HepG2 (cell line): ENCODE measurements at regions not wholly inside any gene's neighbourhood (a gene's known extent, or its start where the extent isn't known, plus 50 kb on each side); places are given as distances from the start of the nearest gene placed in this dataset.

Experiments
- ATAC-seq: fragments of 200-7000 bp; cut with Tn5 transposase; 3 replicates; pipeline ENCODE4 v1.9.1; 2020; ENCODE audit warnings: mild to moderate bottlenecking, moderate library complexity
- BruUV-seq: library from RNA; stranded (reverse); fragments of 400-500 nt; replicated peaks from 2 replicates; lab custom pipeline; 2021; lab: Mats Ljungman, UMichigan
- CTCF ChIA-PET: fragments of 300-600 bp; formaldehyde crosslinking; extraction: SDS; loops from one replicate; lab custom pipeline; 2021; ENCODE audit warnings: low total read pairs, inconsistent platforms, low intra/inter-chr PET ratio; lab: Yijun Ruan, JAX
- POLR2A ChIA-PET: fragments of 350-600 bp; sonication (Branson Sonifier 250); formaldehyde crosslinking; loops from one replicate; lab custom pipeline; 2020; ENCODE audit warnings: antibody characterized with exemption, inconsistent platforms; lab: Yijun Ruan, JAX
- DNase-seq: peaks from one replicate; pipeline ENCODE4 v3.0.0-alpha.2; 2015; ENCODE audit warnings: low spot score
- FAIRE-seq: peaks from 3 replicates; lab custom pipeline; 2011; peaks lifted over from hg19 to GRCh38; lab: Jason Lieb, UNC
- H2AFZ ChIP-seq: one replicate; pipeline ENCODE4 v1.6.1; 2011; ENCODE audit warnings: low read length, inconsistent platforms
- H3K27ac ChIP-seq: fragments of 300-600 bp; 3 replicates; pipeline ENCODE4 v1.8.0; 2011; ENCODE audit warnings: mixed run types, mild to moderate bottlenecking, mixed read lengths, low read length, inconsistent platforms; ENCODE audit not compliant: insufficient read depth; ENCODE audit errors: extremely low read length
- H3K27me3 ChIP-seq, 2 experiments: fragments of 200-600 bp in 1 of 2; 2 replicates in 1 of 2; 3 replicates in 1 of 2; pipeline versions ENCODE4 v1.6.0 to v1.8.0; 2011; ENCODE audit warnings: low read length in 2 of 2, mild to moderate bottlenecking in 2 of 2, moderate library complexity in 2 of 2, inconsistent platforms in 1 of 2; ENCODE audit not compliant: insufficient read depth in 2 of 2, control insufficient read depth in 1 of 2
- H3K36me3 ChIP-seq, 2 experiments: fragments of 200-600 bp in 1 of 2; replicated peaks in 1 of 2; 2 replicates in 1 of 2; 3 replicates in 1 of 2; pipeline versions ENCODE4 v1.5.1 to v1.8.0; 2011; ENCODE audit warnings: low read length in 2 of 2, inconsistent platforms in 1 of 2; ENCODE audit not compliant: insufficient read depth in 2 of 2, control insufficient read depth in 1 of 2
- H3K4me1 ChIP-seq: 2 replicates; pipeline ENCODE4 v1.5.1; 2012; ENCODE audit warnings: low read length, inconsistent platforms; ENCODE audit not compliant: insufficient read depth
- H3K4me2 ChIP-seq: 2 replicates; pipeline ENCODE4 v1.6.0; 2011; ENCODE audit warnings: low read depth, low read length, inconsistent platforms
- H3K4me3 ChIP-seq, 3 experiments: fragments of 200-600 bp in 1 of 3; sonication (generic), shearing (Covaris generic) in 1 of 3; replicated peaks in 1 of 3; 2 replicates each; pipeline ENCODE4 v1.5.1; 2011 to 2016; ENCODE audit warnings: low read length in 3 of 3, inconsistent platforms in 2 of 3, low read depth in 2 of 3, mild to moderate bottlenecking in 2 of 3, control low read depth in 1 of 3, mixed read lengths in 1 of 3; ENCODE audit not compliant: insufficient read depth in 1 of 3
- H3K79me2 ChIP-seq: one replicate; pipeline ENCODE4 v1.6.1; 2011; ENCODE audit warnings: low read length, inconsistent platforms; ENCODE audit not compliant: insufficient read depth
- H3K9ac ChIP-seq: 2 replicates; pipeline ENCODE4 v1.6.0; 2011; ENCODE audit warnings: mild to moderate bottlenecking, low read depth, low read length, inconsistent platforms; ENCODE audit not compliant: insufficient read depth
- H3K9me3 ChIP-seq: 2 replicates; pipeline ENCODE4 v1.5.1; 2012; ENCODE audit warnings: mild to moderate bottlenecking, low read length
- H4K20me1 ChIP-seq: 2 replicates; pipeline ENCODE4 v1.6.0; 2011; ENCODE audit warnings: inconsistent platforms, mild to moderate bottlenecking, low read length, moderate library complexity; ENCODE audit not compliant: insufficient read depth
- AKAP8 ChIP-seq: sonication (generic); formaldehyde crosslinking; IDR thresholded peaks from 2 replicates; pipeline ENCODE4 v1.5.1; 2020; ENCODE audit warnings: mild to moderate bottlenecking, missing genetic modification reagents
- DBP ChIP-seq: sonication (generic); formaldehyde crosslinking; IDR thresholded peaks from 2 replicates; pipeline ENCODE4 v1.4.0; 2020; ENCODE audit warnings: missing genetic modification reagents; ENCODE audit errors: not compliant biosample characterization
- FOXO4 ChIP-seq: sonication (generic); formaldehyde crosslinking; conservative IDR thresholded peaks from 2 replicates; pipeline ENCODE4 v1.8.1; 2023; ENCODE audit warnings: missing genetic modification reagents
- GLMP ChIP-seq: sonication (generic); formaldehyde crosslinking; IDR thresholded peaks from 2 replicates; pipeline ENCODE4 v1.9.0; 2021; ENCODE audit warnings: missing genetic modification reagents, mild to moderate bottlenecking, borderline replicate concordance
- HOXA3 ChIP-seq: sonication (generic); formaldehyde crosslinking; IDR thresholded peaks from 2 replicates; pipeline ENCODE4 v1.5.0; 2020; ENCODE audit warnings: missing genetic modification reagents
- JDP2 ChIP-seq: sonication (generic); formaldehyde crosslinking; IDR thresholded peaks from 2 replicates; pipeline ENCODE4 v1.8.1; 2022; ENCODE audit warnings: missing genetic modification reagents, borderline replicate concordance
- KAT8 ChIP-seq: IDR thresholded peaks from 2 replicates; pipeline ENCODE4 v1.6.1; 2016; ENCODE audit warnings: missing genetic modification reagents, missing compliant biosample characterization
- KLF16 ChIP-seq, 2 experiments: sonication (generic) in 1 of 2; formaldehyde crosslinking in 1 of 2; IDR thresholded peaks; 2 replicates each; pipeline versions ENCODE4 v1.6.1 to v1.8.0; 2016 to 2023; ENCODE audit warnings: missing genetic modification reagents in 2 of 2, missing compliant biosample characterization in 1 of 2
- MAFG ChIP-seq: sonication (generic); formaldehyde crosslinking; IDR thresholded peaks from 2 replicates; pipeline ENCODE4 v1.5.1; 2020; ENCODE audit warnings: mild to moderate bottlenecking, missing genetic modification reagents
- MEIS2 ChIP-seq: sonication (generic); formaldehyde crosslinking; IDR thresholded peaks from 2 replicates; pipeline ENCODE4 v1.9.0; 2021; ENCODE audit warnings: mild to moderate bottlenecking, missing genetic modification reagents
- PLRG1 ChIP-seq: fragments of 450-650 bp; conservative IDR thresholded peaks from 2 replicates; pipeline ENCODE4 v1.6.1; 2016
- PRDM10 ChIP-seq: sonication (generic); formaldehyde crosslinking; IDR thresholded peaks from 2 replicates; pipeline ENCODE4 v1.4.0; 2020; ENCODE audit warnings: low read depth, missing genetic modification reagents
- SIN3A ChIP-seq: IDR thresholded peaks from 2 replicates; pipeline ENCODE4 v1.6.1; 2011; ENCODE audit warnings: low read depth, mild to moderate bottlenecking, control low read depth, low read length, borderline replicate concordance
- SMAD3 ChIP-seq: sonication (generic); formaldehyde crosslinking; IDR thresholded peaks from 2 replicates; pipeline ENCODE4 v1.4.0; 2020; ENCODE audit warnings: missing genetic modification reagents
- ZBTB44 ChIP-seq: sonication (generic); formaldehyde crosslinking; IDR thresholded peaks from 2 replicates; pipeline ENCODE4 v1.4.0; 2020; ENCODE audit warnings: missing genetic modification reagents
- ZMYM3 ChIP-seq: sonication (generic); formaldehyde crosslinking; IDR thresholded peaks from 2 replicates; pipeline ENCODE4 v1.5.1; 2020; ENCODE audit warnings: mild to moderate bottlenecking, missing genetic modification reagents
- ZNF543 ChIP-seq: sonication (generic); formaldehyde crosslinking; IDR thresholded peaks from 2 replicates; pipeline ENCODE4 v1.4.0; 2020; ENCODE audit warnings: mild to moderate bottlenecking, missing genetic modification reagents
- ZNF772 ChIP-seq: sonication (generic); formaldehyde crosslinking; IDR thresholded peaks from 2 replicates; pipeline ENCODE4 v1.5.0; 2020; ENCODE audit warnings: mild to moderate bottlenecking, missing genetic modification reagents
- in situ Hi-C: cut with HindIII; loops from 2 replicates; pipeline ENCODE4 v1.10.0; 2017; ENCODE audit warnings: low pct_unique_long_range_greater_than_20kb; ENCODE audit not compliant: extremely low pct_ligation_motif_present
- intact Hi-C: fragments of 100-400 bp; cut with micrococcal nuclease; formaldehyde crosslinking; loops from one replicate; pipeline ENCODE4 v1.10.0; 2022; ENCODE audit not compliant: unreplicated experiment

- DNase-seq, result no peak
- Histone ChIP-seq H3K4me2 (no peak overlapping the region), H2AFZ (no peak overlapping the region), H3K36me3 (no peaks in the 10 kb centered on the region), H3K79me2 (no peaks in the 10 kb centered on the region), H3K9ac (no peak overlapping the region), H4K20me1 (no peaks in the 10 kb centered on the region), H3K27me3 (no peaks in the 10 kb centered on the region), H3K27ac (no peak overlapping the region), H3K4me1 (no peaks in the 10 kb centered on the region), H3K4me3 (no peak overlapping the region), H3K9me3 (no peaks in the 10 kb centered on the region)
- ChIA-PET POLR2A (no interaction called here), CTCF (no interaction called here)
- intact Hi-C loops, result no loop called here
- ATAC-seq, result no peak
- no TSS peak for BruUV-seq
- in situ Hi-C loops, result no loop called here
- TF ChIP-seq ZNF772 (CRISPR knock-in tag), result no peak
- TF ChIP-seq JDP2 (CRISPR knock-in tag), result no peak
- no peak for TF ChIP-seq AKAP8 (CRISPR knock-in tag)
- no peak for TF ChIP-seq KLF16 (CRISPR knock-in tag; IDR thresholded peaks at IDR 0.05)
- TF ChIP-seq PLRG1, result no peak
- TF ChIP-seq HOXA3 (CRISPR knock-in tag), result no peak
- no peak for TF ChIP-seq ZBTB44 (CRISPR knock-in tag)
- no peak for TF ChIP-seq KAT8 (CRISPR knock-in tag)
- TF ChIP-seq GLMP (CRISPR knock-in tag), result no peak
- TF ChIP-seq MAFG (CRISPR knock-in tag), result no peak
- TF ChIP-seq DBP, result no peak
- no peak for TF ChIP-seq PRDM10
- TF ChIP-seq SIN3A, result no peak
- no peak for TF ChIP-seq MEIS2
- TF ChIP-seq SMAD3 (CRISPR knock-in tag), result no peak
- TF ChIP-seq FOXO4 (CRISPR knock-in tag), result no peak
- TF ChIP-seq ZNF543, result no peak
- TF ChIP-seq ZMYM3 (CRISPR knock-in tag), result no peak
- no peak for FAIRE-seq
Observed at GRCh38 chr6:91505199-91505598, 918.3 kb upstream of the MAP3K7 start.
